GM19043 (cell line): ENCODE measurements at regions not wholly inside any gene's neighbourhood (a gene's known extent, or its start where the extent isn't known, plus 50 kb on each side); places are given as distances from the start of the nearest gene placed in this dataset.
"Not testable (repeated sequence)": the region's sequence is repeated elsewhere in the genome, so short reads cannot be mapped to it uniquely, and the experiment has no call there.

Experiments used
- ATAC-seq: cut with Tn5 transposase; IDR thresholded peaks from one replicate; pipeline ENCODE4 v1.9.1; 2021; ENCODE audit warnings: low read depth; ENCODE audit not compliant: unreplicated experiment

DNA sequence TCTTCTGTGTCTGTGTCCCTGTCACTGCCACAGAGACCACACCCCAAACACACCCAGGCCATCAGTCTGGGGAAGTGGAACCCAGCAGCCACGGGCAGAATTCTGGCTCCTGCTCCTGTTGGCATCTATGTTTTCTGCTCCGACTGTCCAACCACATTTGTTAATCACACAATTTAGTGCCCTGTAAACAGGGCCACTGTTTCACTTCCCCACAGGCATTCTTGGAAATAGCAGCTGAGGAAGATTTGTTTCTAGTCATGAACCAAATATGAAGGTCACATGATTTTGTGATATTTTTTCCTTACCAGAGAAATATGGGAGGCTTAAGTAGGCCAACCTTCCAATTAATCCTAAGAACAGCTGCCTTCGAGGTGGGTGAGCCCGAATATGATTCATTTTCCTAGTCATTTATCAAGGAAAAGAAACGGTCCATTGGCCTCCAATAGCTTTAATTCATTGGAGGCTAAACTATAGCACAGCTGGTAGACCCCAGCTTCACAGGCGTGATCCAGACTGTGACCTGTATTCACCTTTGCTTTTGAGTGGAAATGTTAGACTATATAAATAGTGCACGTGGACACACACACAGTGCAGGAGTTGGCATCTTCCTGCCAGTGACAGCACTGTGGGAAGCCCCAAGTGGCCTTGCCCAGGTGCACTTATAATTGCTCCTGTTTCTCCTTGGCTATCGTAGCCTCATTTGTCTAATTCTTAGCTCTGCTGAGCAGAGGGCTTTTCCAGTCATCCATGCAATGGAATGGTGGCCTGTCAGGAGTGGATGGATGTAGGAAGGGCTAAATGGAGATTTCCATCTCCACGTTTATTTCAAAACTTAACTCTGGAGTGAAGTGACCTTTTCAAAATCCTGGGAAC, 267.9 kb downstream of the LPIN1 start:
- no peak for ATAC-seq

DNA sequence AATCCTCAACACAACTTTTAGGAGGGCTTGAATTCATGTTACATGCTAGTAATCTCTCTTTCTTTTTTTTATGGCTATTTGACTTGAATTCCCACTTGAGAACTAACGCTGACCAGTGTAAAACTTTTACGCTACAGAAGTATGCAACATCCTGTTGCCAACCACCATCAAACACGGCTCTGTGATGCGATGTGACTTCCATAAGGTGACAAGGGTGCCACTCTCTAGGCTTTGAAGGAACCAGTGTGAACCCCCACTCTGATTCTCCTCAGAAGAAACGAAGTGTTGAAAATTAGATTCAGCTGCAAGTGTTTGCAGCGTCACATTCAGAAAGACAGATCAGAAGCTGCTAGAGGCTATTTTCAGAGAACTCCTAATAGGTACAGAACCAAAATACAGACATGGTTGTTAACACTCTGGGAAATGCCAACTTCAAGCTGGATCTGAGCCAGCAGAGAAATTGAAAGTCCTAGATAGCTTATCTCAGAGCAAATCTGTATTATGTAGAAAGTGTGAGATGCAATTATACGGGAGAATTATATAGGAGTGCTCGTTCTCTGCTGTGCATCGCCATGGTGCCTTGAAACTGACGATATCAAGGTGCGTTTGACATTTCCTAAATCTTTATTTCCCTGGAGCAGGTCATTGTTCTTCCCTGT, 271.2 kb downstream of the LPIN1 start:
- no peak for ATAC-seq

DNA sequence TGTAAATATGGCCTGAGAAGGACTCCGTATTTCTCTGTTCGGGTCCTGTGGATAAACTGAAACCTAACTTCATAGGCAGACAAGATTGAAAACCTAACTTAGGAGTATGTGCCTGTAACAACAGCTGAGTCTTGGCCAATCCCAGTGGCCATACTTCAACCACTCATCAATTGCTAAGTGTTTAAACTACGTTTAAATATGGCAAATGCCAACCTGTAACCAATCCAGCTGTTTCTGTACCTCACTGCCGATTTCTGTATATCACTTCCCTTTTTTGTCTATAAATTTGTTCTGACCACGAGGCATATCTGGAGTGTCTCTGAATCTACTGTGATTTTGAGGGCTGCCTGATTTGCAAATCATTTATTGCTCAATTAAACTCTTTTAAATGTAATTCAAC, 272.3 kb downstream of the LPIN1 start:
- not testable (repeated sequence) for ATAC-seq

DNA sequence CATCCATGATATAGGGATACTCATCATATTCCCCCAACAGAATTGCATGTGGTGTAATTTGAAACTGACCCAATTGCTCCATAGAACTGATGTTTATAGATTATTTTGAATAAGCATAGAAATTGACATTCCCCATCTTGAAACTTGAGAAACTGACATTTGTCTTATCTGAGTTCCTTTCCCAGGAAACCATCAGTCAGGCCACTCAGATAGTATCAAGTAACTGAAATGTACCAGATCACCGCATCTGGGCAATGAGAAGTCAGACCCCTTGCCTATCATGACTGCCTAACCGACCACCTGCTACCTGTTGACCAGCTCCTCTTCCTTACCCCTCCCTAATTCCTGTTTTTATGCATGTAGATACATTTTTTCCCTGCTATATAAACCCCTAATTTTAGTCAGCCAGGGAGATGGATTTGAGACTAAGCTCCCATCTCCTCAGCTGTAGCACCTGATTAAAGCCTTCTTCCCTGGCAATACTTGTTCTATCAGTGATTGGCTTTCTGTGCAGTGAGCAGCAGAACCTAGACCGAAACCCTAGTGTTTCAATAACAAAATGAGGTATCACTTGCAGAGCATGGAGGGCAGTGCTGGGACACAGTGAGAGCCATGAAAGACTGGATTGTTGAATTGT, 274.5 kb downstream of the LPIN1 start:
- ATAC-seq = no peak

DNA sequence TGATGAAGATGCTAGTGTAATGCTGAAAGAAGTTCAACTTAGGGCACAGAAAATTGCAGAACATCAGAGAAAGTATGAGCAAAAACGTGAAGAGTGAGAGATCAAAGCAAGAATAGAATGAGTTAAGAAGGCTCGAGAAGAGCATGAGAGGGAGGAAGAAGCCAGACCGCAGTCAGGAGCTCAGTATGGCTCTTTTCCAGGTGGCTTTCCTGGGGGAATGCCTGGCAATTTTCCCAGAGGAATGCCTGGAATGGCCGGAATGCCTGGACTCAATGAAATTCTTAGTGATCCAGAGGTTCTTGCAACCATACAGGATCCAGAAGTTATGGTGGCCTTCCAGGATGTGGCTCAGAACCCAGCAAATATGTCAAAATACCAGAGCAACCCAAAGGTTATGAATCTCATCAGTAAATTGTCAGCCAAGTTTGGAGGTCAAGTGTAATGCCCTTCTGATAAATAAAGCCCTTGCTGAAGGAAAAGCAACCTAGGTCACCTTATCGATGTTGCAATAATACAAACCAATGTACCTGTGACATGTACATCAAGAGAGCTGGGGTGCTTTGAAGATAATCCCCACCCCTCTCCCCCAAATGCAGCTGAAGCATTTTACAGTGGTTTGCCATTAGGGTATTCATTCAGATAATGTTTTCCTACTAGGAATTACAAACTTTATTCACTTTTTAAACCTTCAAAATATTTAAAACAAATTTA, 277.9 kb downstream of the LPIN1 start:
- ATAC-seq = not testable (repeated sequence)

DNA sequence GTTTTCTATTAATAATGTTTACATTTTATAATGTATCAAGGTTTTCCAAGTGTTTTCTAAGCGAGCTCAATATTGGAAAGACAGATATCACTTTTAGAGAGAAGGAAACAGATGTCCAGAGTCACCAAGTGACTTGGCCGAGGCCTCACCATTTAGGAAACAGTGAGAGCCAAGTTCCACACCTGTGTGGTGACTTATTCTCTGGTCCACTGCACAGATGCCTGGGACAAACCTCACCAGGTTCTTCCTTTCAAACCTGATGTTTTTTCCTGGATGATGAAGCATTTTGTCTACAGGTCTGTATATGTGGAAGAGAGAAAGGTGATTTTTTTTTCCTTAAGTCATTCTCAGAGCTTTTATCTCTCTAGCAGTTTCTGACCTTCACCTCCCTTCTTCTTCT, 280.7 kb downstream of the LPIN1 start:
- no peak for ATAC-seq

DNA sequence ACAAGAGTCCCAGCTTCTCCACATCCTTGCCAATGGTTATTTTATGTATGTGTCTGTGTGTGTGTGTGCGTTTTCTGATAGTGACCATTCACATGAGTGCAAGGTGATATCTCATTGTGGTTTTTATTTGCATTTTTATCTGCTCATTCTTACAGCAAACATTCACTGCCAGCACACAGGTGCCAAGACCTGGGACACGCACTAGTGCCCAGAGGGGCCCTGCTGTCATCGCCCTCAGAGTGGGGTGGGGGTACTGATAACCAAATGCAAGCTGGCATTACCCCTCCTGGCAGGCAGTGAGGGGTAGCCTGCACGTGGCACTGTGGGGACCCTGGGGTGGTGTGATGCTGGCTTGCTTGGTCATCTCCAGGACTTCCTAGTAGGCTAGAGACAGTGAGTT, 285.4 kb downstream of the LPIN1 start:
- no peak for ATAC-seq

DNA sequence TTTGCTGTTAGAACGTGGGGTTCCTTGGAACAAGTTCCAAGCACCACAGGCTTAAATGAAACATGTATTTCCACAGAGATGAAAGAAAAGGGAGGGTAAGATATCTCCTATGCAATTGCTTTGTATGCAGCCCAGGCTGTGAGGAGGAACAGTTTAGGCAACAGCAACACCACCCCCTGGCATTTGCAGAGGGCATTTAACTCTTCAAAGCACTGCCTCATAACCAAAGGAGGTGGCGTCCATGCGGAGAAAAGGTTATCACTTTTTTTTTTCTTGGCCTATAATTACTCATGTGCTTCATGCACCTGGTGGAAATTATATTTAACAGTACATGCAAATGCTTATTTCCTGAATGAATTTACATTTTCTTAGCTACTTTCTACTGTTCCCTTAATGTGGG, 286.0 kb downstream of the LPIN1 start:
- ATAC-seq = peak; percentile 86

DNA sequence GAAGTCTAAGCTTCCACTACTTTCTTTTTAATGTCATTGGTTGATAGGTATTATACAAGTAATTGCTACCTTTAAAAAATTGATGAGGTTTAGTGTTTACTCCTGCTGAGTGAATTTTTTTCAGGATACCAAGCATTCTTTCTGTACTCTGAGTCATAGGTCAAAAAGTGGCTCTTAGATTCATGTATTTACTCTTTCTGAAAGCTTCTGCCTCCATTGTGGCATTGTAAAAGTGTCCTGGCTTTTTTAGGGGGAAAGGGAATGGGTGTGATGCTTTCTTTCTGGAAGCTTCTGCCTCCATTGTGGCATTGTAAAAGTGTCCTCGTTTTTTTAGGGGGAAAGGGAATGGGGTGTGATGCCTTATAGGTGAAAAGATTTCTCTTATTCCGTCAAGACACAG, 286.5 kb downstream of the LPIN1 start:
- no peak for ATAC-seq

DNA sequence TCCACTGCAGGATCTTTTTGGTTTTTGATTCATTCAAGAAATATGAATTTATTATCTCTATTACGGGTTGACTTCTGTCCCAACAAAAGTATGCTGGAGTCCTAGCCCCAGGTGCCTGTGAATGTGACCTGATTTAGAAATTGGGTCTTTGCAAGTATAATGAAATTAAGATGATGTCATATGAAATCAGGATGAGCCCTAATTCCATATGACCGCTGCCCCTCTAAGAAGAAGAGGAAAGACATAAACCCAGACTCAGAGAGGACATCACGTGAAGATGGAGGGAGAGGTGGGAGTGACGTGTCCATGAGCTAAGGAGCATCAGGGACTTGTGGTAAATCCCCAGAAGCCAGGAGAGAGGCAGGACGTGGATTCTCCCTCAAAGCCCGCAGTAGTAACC, 287.1 kb downstream of the LPIN1 start:
- ATAC-seq = no peak

DNA sequence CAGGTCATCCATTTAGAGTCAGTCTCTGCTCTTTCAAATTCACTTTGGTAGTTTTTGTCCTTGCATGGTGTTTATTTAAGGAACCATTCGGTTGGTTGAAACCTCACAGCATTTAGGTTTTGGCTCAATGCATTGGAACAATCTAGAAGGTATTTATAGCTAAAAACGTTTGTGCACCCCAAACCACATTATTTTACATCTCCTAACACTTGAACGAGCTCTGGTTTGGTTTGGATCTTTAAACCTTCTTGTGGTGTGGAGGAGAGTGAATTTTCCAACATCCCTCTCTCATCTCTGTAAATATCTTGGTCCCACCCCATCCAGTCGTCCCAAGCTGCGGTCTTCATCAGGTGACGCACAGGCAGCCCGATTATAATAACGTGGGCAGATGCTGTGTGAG, 287.9 kb downstream of the LPIN1 start:
- ATAC-seq = no peak

DNA sequence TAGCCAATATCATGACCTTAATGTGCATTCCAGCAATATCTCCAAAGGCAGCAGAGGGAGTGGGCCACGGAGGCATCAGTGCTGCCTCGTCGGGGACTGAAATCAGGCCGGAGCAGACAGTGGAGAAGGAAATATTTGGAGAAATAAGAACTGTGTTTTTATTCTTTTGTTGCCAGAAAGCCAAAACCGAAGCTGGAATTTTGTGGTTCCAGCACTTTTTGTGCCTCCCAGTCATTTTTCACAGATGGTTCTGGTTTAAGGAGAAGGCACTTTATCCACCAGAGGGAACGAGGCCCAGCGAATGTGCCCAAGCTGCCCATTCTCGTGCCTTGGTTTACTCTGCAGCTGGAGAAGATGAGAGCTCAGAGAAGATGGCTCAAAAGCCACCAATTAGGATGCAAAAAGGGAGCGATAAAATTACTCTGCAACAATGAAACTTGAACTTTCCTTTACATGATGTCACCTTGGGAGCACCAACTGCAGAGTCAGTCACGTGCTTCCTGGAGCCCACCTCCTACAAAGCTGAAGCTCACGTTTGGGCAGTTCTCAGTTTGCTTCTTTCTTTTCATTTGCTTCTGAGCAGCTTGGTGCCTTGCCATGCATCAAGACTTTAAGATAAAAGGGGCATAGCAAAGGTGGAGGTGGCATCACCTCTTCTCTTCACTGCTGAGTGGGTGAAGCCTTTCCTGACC, 288.7 kb downstream of the LPIN1 start:
- ATAC-seq = no peak

DNA sequence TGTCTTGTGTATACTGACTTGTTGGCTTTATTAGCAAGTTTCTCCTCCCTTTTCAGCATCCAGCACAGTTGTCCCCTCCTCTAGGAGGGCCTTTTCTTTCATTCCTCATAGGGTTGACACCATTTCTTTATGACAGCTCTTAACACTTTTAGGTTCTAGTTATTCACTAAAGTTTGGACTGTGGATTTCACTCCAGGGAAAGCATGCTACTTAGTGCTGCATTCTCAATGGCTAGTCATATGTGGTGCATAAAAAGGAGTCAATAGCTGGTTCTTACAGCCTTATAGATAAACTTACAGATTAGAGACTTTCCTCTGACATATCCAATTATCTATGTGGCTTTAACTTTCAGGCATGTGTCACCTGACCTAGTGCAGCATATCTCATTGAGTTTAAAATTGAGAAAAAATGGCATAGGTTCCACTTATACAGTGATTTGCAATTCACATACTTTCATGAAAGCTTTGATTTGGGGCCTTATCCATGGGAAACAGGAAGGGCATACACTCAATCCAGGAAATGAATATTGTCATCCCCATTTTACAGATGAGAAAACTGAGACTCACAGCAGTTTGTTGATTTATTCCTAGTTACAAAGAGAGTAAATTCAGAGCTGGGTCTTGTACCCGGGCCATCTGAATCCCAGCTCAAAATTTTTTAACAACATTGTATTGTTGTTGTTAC, 289.7 kb downstream of the LPIN1 start:
- no peak for ATAC-seq

DNA sequence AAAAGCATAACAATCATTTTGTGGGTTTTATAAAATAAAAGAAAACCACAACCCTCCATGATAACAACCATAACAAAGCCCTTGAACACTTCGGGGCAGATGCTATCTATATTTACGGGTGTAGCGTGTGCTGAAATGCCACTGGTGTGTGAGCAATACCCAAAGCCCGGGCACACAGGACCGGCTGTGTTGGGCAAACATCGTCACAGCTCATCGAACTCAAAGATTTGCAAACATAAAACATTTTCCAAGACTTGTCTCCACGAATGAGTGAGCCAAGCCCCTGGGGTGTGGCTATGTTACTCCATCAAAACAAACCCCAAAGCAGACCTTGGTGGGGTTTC, 290.2 kb downstream of the LPIN1 start:
- ATAC-seq = no peak

DNA sequence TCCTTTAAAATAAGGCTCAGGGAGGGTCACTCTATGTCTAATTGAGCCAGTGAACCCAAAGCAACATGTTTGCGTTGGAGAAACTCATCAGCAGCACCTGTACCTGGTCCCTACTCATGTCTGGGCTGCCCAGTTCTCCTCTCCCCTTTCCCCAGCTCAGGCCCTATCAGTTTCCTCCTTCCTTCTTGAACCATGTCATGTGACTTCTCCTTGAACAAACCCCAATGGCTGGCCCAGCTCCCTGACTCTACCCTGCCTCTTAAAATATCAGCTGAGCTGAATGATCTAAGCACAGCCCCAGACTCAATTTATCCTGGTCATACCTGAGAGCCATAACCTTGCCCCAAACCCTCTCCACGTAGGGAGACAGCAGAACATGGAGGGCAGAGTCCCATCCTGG, 290.9 kb downstream of the LPIN1 start:
- ATAC-seq = no peak

DNA sequence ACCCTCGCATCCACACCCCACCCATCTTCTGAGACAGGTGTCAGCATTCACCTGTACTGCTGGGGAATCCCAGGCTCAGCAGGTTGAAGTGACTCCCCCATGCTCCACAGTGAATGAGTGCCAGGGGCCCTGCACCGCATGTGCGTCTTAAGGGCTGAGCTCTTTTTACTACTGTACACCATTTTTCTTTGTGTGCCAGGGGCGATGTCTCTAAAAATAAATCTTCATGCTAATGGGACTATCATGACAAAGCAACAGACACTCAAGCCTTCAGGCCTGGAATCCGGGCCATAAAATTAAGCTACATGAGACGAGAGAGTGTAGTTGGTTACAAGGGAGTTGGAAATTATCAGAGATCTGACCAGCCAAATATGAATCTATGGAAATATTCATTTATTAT, 294.8 kb downstream of the LPIN1 start:
- no peak for ATAC-seq

DNA sequence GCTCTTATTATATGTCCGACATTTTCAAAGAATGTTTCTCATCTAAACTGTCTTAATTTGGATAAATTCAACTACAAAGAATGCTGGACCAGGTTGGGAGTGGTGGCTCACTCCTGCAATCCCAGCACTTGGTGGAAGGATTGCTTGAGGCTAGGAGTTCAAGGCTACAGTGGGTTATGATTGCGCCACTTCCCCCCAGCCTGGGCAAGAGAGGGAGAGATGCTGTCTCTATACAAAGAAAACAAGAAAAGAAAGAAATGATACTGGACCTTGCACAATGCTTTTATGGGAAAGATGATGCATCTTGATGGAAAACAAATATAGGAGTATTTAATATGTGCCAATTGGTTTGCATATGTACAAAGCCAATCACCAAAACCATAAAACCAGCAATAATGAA, 296.7 kb downstream of the LPIN1 start:
- ATAC-seq = no peak

DNA sequence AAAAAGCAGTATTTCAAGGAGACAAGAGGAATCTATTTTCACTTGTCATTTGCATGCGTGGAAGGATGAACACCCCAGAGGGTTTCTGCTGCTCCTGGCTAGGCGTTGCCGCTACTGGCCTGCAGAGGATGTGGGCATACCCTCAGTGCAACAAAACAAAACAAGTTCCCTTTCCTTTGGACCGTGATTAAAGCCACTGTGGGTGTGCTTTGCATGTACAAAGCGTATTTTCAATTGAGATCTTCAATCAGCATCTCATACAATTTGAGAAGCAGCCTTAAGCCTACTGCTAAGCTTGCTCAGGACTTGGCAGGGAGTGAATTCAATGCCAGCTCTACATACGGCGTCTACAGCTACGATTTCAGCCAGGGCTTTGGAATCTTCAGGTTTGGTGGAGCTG, 298.4 kb downstream of the LPIN1 start:
- peak; percentile 55 for ATAC-seq

DNA sequence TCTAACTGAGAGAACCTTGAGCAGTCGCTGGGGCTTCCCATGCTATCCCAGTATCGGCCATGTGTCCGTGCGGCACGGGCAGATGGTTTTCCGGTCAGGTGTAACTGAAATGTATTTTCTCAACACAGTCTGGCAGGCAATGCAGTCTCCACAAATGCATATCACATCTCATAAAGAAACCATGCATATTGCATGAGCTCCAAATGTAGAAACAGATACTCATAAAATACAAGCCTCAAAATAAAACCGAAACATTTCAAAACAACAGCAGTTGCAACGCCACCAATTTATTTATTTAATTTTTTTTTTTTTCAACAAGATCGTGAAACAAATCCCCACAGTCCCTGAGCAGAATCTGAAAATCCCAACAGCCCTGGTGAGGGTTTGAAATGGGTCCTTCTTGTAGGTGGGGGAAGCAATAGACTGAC, 299.4 kb downstream of the LPIN1 start:
- ATAC-seq = no peak

DNA sequence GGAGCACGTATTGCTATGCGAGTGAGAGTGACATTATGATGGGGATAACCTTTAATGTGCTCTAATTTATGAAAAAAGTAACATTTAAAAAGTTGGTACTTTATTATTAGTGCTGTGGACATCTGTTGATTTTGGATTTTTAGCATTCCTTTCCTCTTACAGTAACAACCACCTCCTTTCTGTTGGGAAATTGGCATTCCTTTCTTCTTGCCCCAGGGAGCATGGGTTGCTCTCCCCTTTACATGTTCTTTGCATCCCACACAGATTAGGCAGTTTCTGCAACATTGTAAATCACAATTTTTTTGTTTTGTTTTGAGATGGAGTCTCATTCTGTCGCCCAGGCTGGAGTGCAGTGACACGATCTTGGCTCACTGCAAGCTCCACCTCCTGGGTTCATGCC, 300.2 kb downstream of the LPIN1 start:
- no peak for ATAC-seq
